Vagina (tissue), 2 donors: ENCODE measurements at regions not wholly inside any gene's neighbourhood (a gene's known extent, or its start where the extent isn't known, plus 50 kb on each side); places are given as distances from the start of the nearest gene placed in this dataset.

Experiments
- POLR2A ChIP-seq, 2 donors: fragments of 450-650 bp; IDR thresholded peaks; one replicate each; pipeline ENCODE4 v1.6.1; 2017; ENCODE audit warnings: antibody characterized with exemption in 2 of 2, mild to moderate bottlenecking in 2 of 2, moderate library complexity in 2 of 2
- POLR2AphosphoS5 ChIP-seq, 2 donors: sonication (generic); formaldehyde crosslinking; IDR thresholded peaks; one replicate each; pipeline ENCODE4 v1.9.0; 2017; ENCODE audit warnings: antibody characterized with exemption in 2 of 2, mild to moderate bottlenecking in 2 of 2, low read depth in 1 of 2; ENCODE audit not compliant: insufficient read depth in 1 of 2
- TF ChIP-seq, protein P1 (sequence below), 3 experiments: fragments of 450-650 bp in 2 of 3; fragments of 200-600 bp in 1 of 3; sonication (generic) in 1 of 3; IDR thresholded peaks; one replicate each; pipeline ENCODE4 v1.5.1; 2017 to 2019; ENCODE audit warnings: antibody characterized with exemption in 3 of 3, mild to moderate bottlenecking in 2 of 3, moderate library complexity in 2 of 3

DNA sequence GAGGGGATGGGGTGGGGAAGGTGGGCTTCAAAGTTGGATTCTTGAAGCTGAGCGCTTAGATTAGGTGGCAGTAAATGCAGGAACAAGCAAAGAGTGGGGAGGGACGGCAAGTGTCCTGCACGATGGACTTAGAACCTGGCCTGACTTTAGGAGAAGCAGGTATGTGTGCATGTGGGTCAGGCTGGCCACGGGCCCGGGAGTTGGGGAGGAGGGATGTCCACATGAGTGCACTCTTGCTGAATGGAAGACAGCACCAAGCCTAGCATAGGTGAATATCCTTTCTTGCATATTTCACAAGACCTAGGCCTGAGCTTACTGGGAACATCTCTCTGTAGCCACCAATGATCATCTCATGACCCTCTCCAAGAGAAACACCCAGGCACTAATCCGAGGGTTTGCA lies 96.1 kb downstream of the DDX1 start:
- TF ChIP-seq, protein P1, sequence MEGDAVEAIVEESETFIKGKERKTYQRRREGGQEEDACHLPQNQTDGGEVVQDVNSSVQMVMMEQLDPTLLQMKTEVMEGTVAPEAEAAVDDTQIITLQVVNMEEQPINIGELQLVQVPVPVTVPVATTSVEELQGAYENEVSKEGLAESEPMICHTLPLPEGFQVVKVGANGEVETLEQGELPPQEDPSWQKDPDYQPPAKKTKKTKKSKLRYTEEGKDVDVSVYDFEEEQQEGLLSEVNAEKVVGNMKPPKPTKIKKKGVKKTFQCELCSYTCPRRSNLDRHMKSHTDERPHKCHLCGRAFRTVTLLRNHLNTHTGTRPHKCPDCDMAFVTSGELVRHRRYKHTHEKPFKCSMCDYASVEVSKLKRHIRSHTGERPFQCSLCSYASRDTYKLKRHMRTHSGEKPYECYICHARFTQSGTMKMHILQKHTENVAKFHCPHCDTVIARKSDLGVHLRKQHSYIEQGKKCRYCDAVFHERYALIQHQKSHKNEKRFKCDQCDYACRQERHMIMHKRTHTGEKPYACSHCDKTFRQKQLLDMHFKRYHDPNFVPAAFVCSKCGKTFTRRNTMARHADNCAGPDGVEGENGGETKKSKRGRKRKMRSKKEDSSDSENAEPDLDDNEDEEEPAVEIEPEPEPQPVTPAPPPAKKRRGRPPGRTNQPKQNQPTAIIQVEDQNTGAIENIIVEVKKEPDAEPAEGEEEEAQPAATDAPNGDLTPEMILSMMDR (IDR thresholded peaks at IDR 0.05): no peak
- TF ChIP-seq POLR2AphosphoS5 (IDR thresholded peaks at IDR 0.05; ENCODE audit: insufficient read depth in 1 of 2, low read depth in 1 of 2): no peak
- TF ChIP-seq POLR2A (IDR thresholded peaks at IDR 0.05): no peak
